Endothelial cell of umbilical vein (primary cell): ENCODE measurements at regions not wholly inside any gene's neighbourhood (a gene's known extent, or its start where the extent isn't known, plus 50 kb on each side); places are given as distances from the start of the nearest gene placed in this dataset.

Experiments
- BruUV-seq: library from RNA; stranded (reverse); fragments of 400-500 nt; replicated peaks from 2 replicates; lab custom pipeline; 2021; lab: Mats Ljungman, UMichigan
- CTCF ChIA-PET: fragments of 300-600, 350-600 bp; sonication (Branson Sonifier 250); formaldehyde crosslinking; loops from one replicate; lab custom pipeline; 2021; ENCODE audit warnings: antibody characterized with exemption, inconsistent platforms; lab: Charles Lee
- POLR2A ChIA-PET: fragments of 300-600, 350-600 bp; sonication (Branson Sonifier 250); formaldehyde crosslinking; loops from one replicate; lab custom pipeline; 2021; ENCODE audit warnings: antibody characterized with exemption, inconsistent platforms; lab: Charles Lee
- DNase-seq: peaks from one replicate; pipeline ENCODE4 v3.0.0-alpha.2; 2011; ENCODE audit warnings: low read depth, low spot score
- FAIRE-seq: peaks from 2 replicates; lab custom pipeline; 2011; peaks lifted over from hg19 to GRCh38; lab: Jason Lieb, UNC
- H2AFZ ChIP-seq: 2 replicates; pipeline ENCODE4 v1.6.0; 2012; ENCODE audit warnings: low read depth, low read length, control low read depth, inconsistent platforms
- H3K27ac ChIP-seq: 2 replicates; pipeline ENCODE4 v1.5.1; 2011; ENCODE audit warnings: low read depth, mild to moderate bottlenecking, control low read depth, low read length, moderate library complexity; ENCODE audit not compliant: insufficient read depth
- H3K27me3 ChIP-seq, 2 experiments: 2 replicates each; pipeline versions ENCODE4 v1.6.0 to v1.6.1; 2011; ENCODE audit warnings: low read length in 2 of 2, mixed read lengths in 1 of 2; ENCODE audit not compliant: control insufficient read depth in 2 of 2, insufficient read depth in 2 of 2
- H3K36me3 ChIP-seq, 2 experiments: 2 replicates in 1 of 2; 3 replicates in 1 of 2; pipeline ENCODE4 v1.5.1; 2011; ENCODE audit warnings: low read length in 2 of 2, mild to moderate bottlenecking in 1 of 2, moderate library complexity in 1 of 2; ENCODE audit not compliant: control insufficient read depth in 2 of 2, insufficient read depth in 2 of 2; ENCODE audit errors: extremely low read depth in 1 of 2
- H3K4me1 ChIP-seq: 3 replicates; pipeline ENCODE4 v1.5.1; 2011; ENCODE audit warnings: mild to moderate bottlenecking, low read length; ENCODE audit not compliant: control insufficient read depth, insufficient read depth; ENCODE audit errors: extremely low read depth
- H3K4me2 ChIP-seq: 2 replicates; pipeline ENCODE4 v1.6.1; 2011; ENCODE audit warnings: low read length, control low read depth, mixed read lengths; ENCODE audit not compliant: insufficient read depth
- H3K4me3 ChIP-seq, 3 experiments: fragments of 200-600 bp in 1 of 3; sonication (generic), shearing (Covaris generic) in 1 of 3; replicated peaks in 1 of 3; 2 replicates each; pipeline ENCODE4 v1.5.1; 2011 to 2016; ENCODE audit warnings: control low read depth in 3 of 3, low read length in 3 of 3, mild to moderate bottlenecking in 2 of 3, inconsistent platforms in 1 of 3, low read depth in 1 of 3, moderate library complexity in 1 of 3; ENCODE audit not compliant: insufficient read depth in 1 of 3
- H3K79me2 ChIP-seq: 2 replicates; pipeline ENCODE4 v1.6.0; 2012; ENCODE audit warnings: low read length, inconsistent platforms; ENCODE audit not compliant: control insufficient read depth, insufficient read depth
- H3K9ac ChIP-seq: replicated peaks from 2 replicates; pipeline ENCODE3; 2011; ENCODE audit warnings: low read length, control low read depth; ENCODE audit not compliant: insufficient read depth; ENCODE audit errors: extremely low read depth
- H3K9me1 ChIP-seq: replicated peaks from 3 replicates; pipeline ENCODE4 v1.6.0; 2011; ENCODE audit warnings: mild to moderate bottlenecking, low read length; ENCODE audit not compliant: control insufficient read depth, insufficient read depth; ENCODE audit errors: extremely low read depth
- H3K9me3 ChIP-seq: replicated peaks from 2 replicates; pipeline ENCODE4 v1.5.1; 2012; ENCODE audit warnings: low read length, inconsistent platforms; ENCODE audit not compliant: control insufficient read depth, insufficient read depth
- H4K20me1 ChIP-seq: replicated peaks from 2 replicates; pipeline ENCODE3; 2011; ENCODE audit warnings: mild to moderate bottlenecking, low read length; ENCODE audit not compliant: control insufficient read depth, insufficient read depth; ENCODE audit errors: extremely low read depth
- EZH2 ChIP-seq: IDR thresholded peaks from 2 replicates; pipeline ENCODE4 v1.6.1; 2012; ENCODE audit warnings: borderline replicate concordance, low read depth, mild to moderate bottlenecking, moderate library complexity, low read length, inconsistent platforms; ENCODE audit not compliant: severe bottlenecking
- FOS ChIP-seq: IDR thresholded peaks from 2 replicates; pipeline ENCODE4 v1.6.1; 2011; ENCODE audit warnings: mild to moderate bottlenecking, low read length, moderate library complexity, borderline replicate concordance; ENCODE audit not compliant: insufficient read depth
- GATA2 ChIP-seq: IDR thresholded peaks from 2 replicates; pipeline ENCODE4 v1.7.0; 2011; ENCODE audit warnings: low read depth, mild to moderate bottlenecking, moderate library complexity, mixed read lengths, low read length; ENCODE audit not compliant: insufficient read length, insufficient read depth
- JUN ChIP-seq: IDR thresholded peaks from 2 replicates; pipeline ENCODE4 v1.6.1; 2011; ENCODE audit warnings: borderline replicate concordance, low read depth; ENCODE audit not compliant: insufficient read length, insufficient read depth
- MYC ChIP-seq: IDR thresholded peaks from one replicate; pipeline ENCODE4 v1.6.1; 2011; ENCODE audit warnings: mild to moderate bottlenecking, low read depth, low read length
- POLR2A ChIP-seq: IDR thresholded peaks from 2 replicates; pipeline ENCODE4 v1.6.1; 2012; ENCODE audit warnings: low read depth, mild to moderate bottlenecking, control low read depth, low read length
- POLR2AphosphoS5 ChIP-seq: IDR thresholded peaks from 2 replicates; pipeline ENCODE4 v1.6.1; 2012; ENCODE audit warnings: low read depth, mild to moderate bottlenecking, control low read depth, low read length, moderate library complexity; ENCODE audit not compliant: insufficient read depth
- dilution Hi-C: fragments of 300-500 bp; cut with MboI; formaldehyde crosslinking; loops from one replicate; pipeline ENCODE4 v1.15.0; 2019; ENCODE audit warnings: low sequenced_read_pairs; ENCODE audit not compliant: extremely low pct_ligation_motif_present
- intact Hi-C: fragments of 100-400 bp; cut with micrococcal nuclease; formaldehyde crosslinking; loops from one replicate; pipeline ENCODE4 v1.10.0; 2022
- TF ChIP-seq, protein P1 (sequence below): IDR thresholded peaks from 2 replicates; pipeline ENCODE4 v1.6.1; 2011; ENCODE audit not compliant: insufficient read depth, insufficient read length
- TF ChIP-seq, protein P2 (sequence below), 2 donors: IDR thresholded peaks; 1 replicate in 1 of 2; 2 replicates in 1 of 2; pipeline ENCODE4 v1.5.1; 2011; ENCODE audit warnings: low read length in 2 of 2, mild to moderate bottlenecking in 2 of 2, moderate library complexity in 2 of 2, control low read depth in 1 of 2, inconsistent platforms in 1 of 2, low read depth in 1 of 2; ENCODE audit not compliant: insufficient read depth in 1 of 2; ENCODE audit errors: extremely low read depth in 1 of 2

DNA sequence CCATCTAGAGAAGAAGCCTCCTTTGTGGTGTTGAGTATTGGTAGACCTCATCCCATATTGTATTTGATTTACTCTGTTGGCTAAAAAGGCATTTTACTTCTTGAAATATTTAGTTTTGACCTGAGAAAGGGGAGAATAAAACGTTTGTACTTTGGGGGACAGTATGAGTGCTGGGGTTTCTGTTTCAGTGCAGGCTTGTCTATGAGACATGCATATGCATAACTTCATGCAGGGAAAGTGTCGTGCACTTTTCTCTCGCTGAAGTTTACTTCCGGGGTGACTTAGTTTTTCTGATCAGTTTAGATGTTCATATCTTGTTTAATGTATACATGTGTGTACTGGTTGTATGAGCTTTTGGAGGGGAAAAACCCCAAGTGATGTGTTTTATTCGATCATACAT, 59.5 kb downstream of the UTRN start:
- Histone ChIP-seq H3K79me2 (peaks cover 71% of the 10 kb centered on the region), H4K20me1 (no peaks in the 10 kb centered on the region), H3K4me2 (peak overlapping the region; percentile 86), H3K4me1 (peaks cover 77% of the 10 kb centered on the region), H3K27me3 (no peaks in the 10 kb centered on the region), H3K36me3 (no peaks in the 10 kb centered on the region), H3K9me3 (no peaks in the 10 kb centered on the region), H3K4me3 (peak overlapping the region; percentile 6 to 81 (median 16)), H3K9me1 (no peaks in the 10 kb centered on the region), H3K9ac (peak overlapping the region; percentile 65), H2AFZ (no peak overlapping the region), H3K27ac (peak overlapping the region; percentile 77)
- intact Hi-C loops = loop anchor here (1.0 to 5.0 kb wide), 2 partner anchors 187 to 239 kb away; no protein-coding TSS in a partner anchor
- no peak for DNase-seq
- no TSS peak for BruUV-seq
- TF ChIP-seq, protein P1, sequence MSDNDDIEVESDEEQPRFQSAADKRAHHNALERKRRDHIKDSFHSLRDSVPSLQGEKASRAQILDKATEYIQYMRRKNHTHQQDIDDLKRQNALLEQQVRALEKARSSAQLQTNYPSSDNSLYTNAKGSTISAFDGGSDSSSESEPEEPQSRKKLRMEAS = no peak
- no peak for TF ChIP-seq MYC
- no peak for TF ChIP-seq JUN
- TF ChIP-seq POLR2A = no peak
- no peak for TF ChIP-seq GATA2
- no peak for TF ChIP-seq EZH2
- TF ChIP-seq FOS = no peak
- TF ChIP-seq POLR2AphosphoS5 = no peak
- TF ChIP-seq, protein P2, sequence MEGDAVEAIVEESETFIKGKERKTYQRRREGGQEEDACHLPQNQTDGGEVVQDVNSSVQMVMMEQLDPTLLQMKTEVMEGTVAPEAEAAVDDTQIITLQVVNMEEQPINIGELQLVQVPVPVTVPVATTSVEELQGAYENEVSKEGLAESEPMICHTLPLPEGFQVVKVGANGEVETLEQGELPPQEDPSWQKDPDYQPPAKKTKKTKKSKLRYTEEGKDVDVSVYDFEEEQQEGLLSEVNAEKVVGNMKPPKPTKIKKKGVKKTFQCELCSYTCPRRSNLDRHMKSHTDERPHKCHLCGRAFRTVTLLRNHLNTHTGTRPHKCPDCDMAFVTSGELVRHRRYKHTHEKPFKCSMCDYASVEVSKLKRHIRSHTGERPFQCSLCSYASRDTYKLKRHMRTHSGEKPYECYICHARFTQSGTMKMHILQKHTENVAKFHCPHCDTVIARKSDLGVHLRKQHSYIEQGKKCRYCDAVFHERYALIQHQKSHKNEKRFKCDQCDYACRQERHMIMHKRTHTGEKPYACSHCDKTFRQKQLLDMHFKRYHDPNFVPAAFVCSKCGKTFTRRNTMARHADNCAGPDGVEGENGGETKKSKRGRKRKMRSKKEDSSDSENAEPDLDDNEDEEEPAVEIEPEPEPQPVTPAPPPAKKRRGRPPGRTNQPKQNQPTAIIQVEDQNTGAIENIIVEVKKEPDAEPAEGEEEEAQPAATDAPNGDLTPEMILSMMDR (IDR thresholded peaks at IDR 0.05; ENCODE audit: extremely low read depth in 1 of 2, insufficient read depth in 1 of 2, low read depth in 1 of 2, low read length in 2 of 2) = no peak
- POLR2A ChIA-PET = no interaction called here
- no peak for FAIRE-seq
- dilution Hi-C loops = no loop called here
- CTCF ChIA-PET = interaction anchor here (1.3 to 2.5 kb wide), 4 partner anchors 58 to 137 kb away, joined by 3 to 7 read pairs (median 4); no protein-coding TSS in a partner anchor
